ENCODE measurements at regions not wholly inside any gene's neighbourhood (a gene's known extent, or its start where the extent isn't known, plus 50 kb on each side); places are given as distances from the start of the nearest gene placed in this dataset.

GRCh38 chr2:191522478-191523120 lies 155.3 kb upstream of the NABP1 start:
- TF ChIP-seq CTCF (IDR thresholded peaks at IDR 0.05): no peak
- TF ChIP-seq POLR2A (IDR thresholded peaks at IDR 0.05): no peak
